T47D (cell line): ENCODE measurements at regions not wholly inside any gene's neighbourhood (a gene's known extent, or its start where the extent isn't known, plus 50 kb on each side); places are given as distances from the start of the nearest gene placed in this dataset.
"Not testable (repeated sequence)": the region's sequence is repeated elsewhere in the genome, so short reads cannot be mapped to it uniquely, and the experiment has no call there.

ENCODE experiments used
- DNase-seq, 2 experiments: peaks; one replicate each; pipeline versions ENCODE4 v3.0.0 to v3.0.0-alpha.2; 2011 to 2012; ENCODE audit warnings: low read depth in 1 of 2, low spot score in 1 of 2
- JUND ChIP-seq: IDR thresholded peaks from 2 replicates; pipeline ENCODE4 v1.6.1; 2012; ENCODE audit warnings: low read depth
- in situ Hi-C: cut with HindIII; loops from 2 replicates; pipeline ENCODE4 v1.10.0; 2016; ENCODE audit warnings: low sequenced_read_pairs, low pct_unique_long_range_greater_than_20kb

- no peak for DNase-seq
- in situ Hi-C loops, result no loop called here
- no peak for TF ChIP-seq JUND
These were observed 373.5 kb downstream of the SUCLG1 start for GRCh38 chr2:84085562-84085961.

GRCh38 chr2:84084856-84085255, 374.2 kb downstream of the SUCLG1 start:
- no peak for DNase-seq
- in situ Hi-C loops, result no loop called here
- TF ChIP-seq JUND, result no peak

GRCh38 chr2:84083984-84084383, 375.1 kb downstream of the SUCLG1 start:
- TF ChIP-seq JUND, result no peak
- no peak for DNase-seq
- in situ Hi-C loops, result no loop called here

- no peak for TF ChIP-seq JUND
- in situ Hi-C loops, result no loop called here
These were observed 380.6 kb downstream of the SUCLG1 start for GRCh38 chr2:84078471-84078870.

GRCh38 chr2:84077496-84077895, 381.6 kb downstream of the SUCLG1 start:
- peak in 1 of 2 experiments; percentile 0 for DNase-seq
- in situ Hi-C loops, result no loop called here
- TF ChIP-seq JUND, result no peak

More at GRCh38 chr2:84078471-84078870, 380.6 kb downstream of the SUCLG1 start:
- DNase-seq, result no peak

- in situ Hi-C loops, result no loop called here
- no peak for DNase-seq
- TF ChIP-seq JUND, result no peak
These were observed 388.0 kb downstream of the SUCLG1 start for GRCh38 chr2:84071050-84071449.

GRCh38 chr2:84065857-84066256, 393.2 kb downstream of the SUCLG1 start:
- in situ Hi-C loops, result no loop called here
- no peak for TF ChIP-seq JUND
- no peak for DNase-seq

- no peak for TF ChIP-seq JUND
- no peak for DNase-seq
- in situ Hi-C loops, result no loop called here
These were observed 401.0 kb downstream of the SUCLG1 start for GRCh38 chr2:84057917-84058560.

GRCh38 chr2:84055816-84056215, 403.3 kb downstream of the SUCLG1 start:
- no peak for DNase-seq
- in situ Hi-C loops, result no loop called here
- TF ChIP-seq JUND, result no peak

- in situ Hi-C loops, DNase-seq: not testable (repeated sequence)
These were observed 404.5 kb downstream of the SUCLG1 start for GRCh38 chr2:84054577-84054976.

GRCh38 chr2:84052913-84053312, 406.2 kb downstream of the SUCLG1 start:
- in situ Hi-C loops, result no loop called here
- TF ChIP-seq JUND, result no peak
- DNase-seq, result no peak

GRCh38 chr2:84052043-84052442, 407.0 kb downstream of the SUCLG1 start:
- in situ Hi-C loops, result no loop called here
- DNase-seq, result no peak
- TF ChIP-seq JUND, result no peak

GRCh38 chr2:84048964-84049363, 410.1 kb downstream of the SUCLG1 start:
- no peak for TF ChIP-seq JUND
- DNase-seq, result no peak
- in situ Hi-C loops, result no loop called here

GRCh38 chr2:84041506-84041905, 417.6 kb downstream of the SUCLG1 start:
- no peak for TF ChIP-seq JUND
- DNase-seq, result no peak
- in situ Hi-C loops, result no loop called here
